Hematopoietic multipotent progenitor cell treated with erythropoietin and hydrocortisone succinate and interleukin-3 and kit ligand, for 6 days (in vitro differentiated cells): ENCODE measurements at regions not wholly inside any gene's neighbourhood (a gene's known extent, or its start where the extent isn't known, plus 50 kb on each side); places are given as distances from the start of the nearest gene placed in this dataset.
"Not testable (repeated sequence)": the region's sequence is repeated elsewhere in the genome, so short reads cannot be mapped to it uniquely, and the experiment has no call there.

Experiments
- DNase-seq: peaks from one replicate; pipeline ENCODE4 v3.0.0-alpha.2; 2015

- peak; percentile 21 for DNase-seq
Measured at GRCh38 chr2:239666855-239667376, 266.1 kb upstream of the HDAC4 start.

- no peak for DNase-seq
Measured at GRCh38 chr2:239666053-239666854, 265.4 kb upstream of the HDAC4 start.

GRCh38 chr2:239664216-239664810 is 263.5 kb upstream of the HDAC4 start:
- DNase-seq = no peak

- no peak for DNase-seq
Measured at GRCh38 chr2:239663364-239663924, 262.6 kb upstream of the HDAC4 start.

- no peak for DNase-seq
Measured at GRCh38 chr2:239662413-239663120, 261.7 kb upstream of the HDAC4 start.

GRCh38 chr2:239661334-239662312 is 260.8 kb upstream of the HDAC4 start:
- DNase-seq = no peak

- no peak for DNase-seq
Measured at GRCh38 chr2:239660390-239661230, 259.8 kb upstream of the HDAC4 start.

GRCh38 chr2:239657992-239658391 is 257.2 kb upstream of the HDAC4 start:
- no peak for DNase-seq

- no peak for DNase-seq
Measured at GRCh38 chr2:239657236-239657635, 256.4 kb upstream of the HDAC4 start.

- no peak for DNase-seq
Measured at GRCh38 chr2:239654266-239654665, 253.4 kb upstream of the HDAC4 start.

- DNase-seq = no peak
Measured at GRCh38 chr2:239651859-239652258, 251.0 kb upstream of the HDAC4 start.

GRCh38 chr2:239650674-239651073 is 249.9 kb upstream of the HDAC4 start:
- no peak for DNase-seq

GRCh38 chr2:239649309-239649708 is 248.5 kb upstream of the HDAC4 start:
- DNase-seq = no peak

- DNase-seq = no peak
Measured at GRCh38 chr2:239648607-239649006, 247.8 kb upstream of the HDAC4 start.

- no peak for DNase-seq
Measured at GRCh38 chr2:239647052-239647819, 246.4 kb upstream of the HDAC4 start.

GRCh38 chr2:239646184-239646583 is 245.4 kb upstream of the HDAC4 start:
- DNase-seq = no peak

- DNase-seq = not testable (repeated sequence)
Measured at GRCh38 chr2:239644594-239644993, 243.8 kb upstream of the HDAC4 start.

- DNase-seq = peak; percentile 28
Measured at GRCh38 chr2:239644011-239644410, 243.2 kb upstream of the HDAC4 start.

GRCh38 chr2:239642406-239643004 is 241.7 kb upstream of the HDAC4 start:
- no peak for DNase-seq

GRCh38 chr2:239641904-239642303 is 241.1 kb upstream of the HDAC4 start:
- DNase-seq = not testable (repeated sequence)
